Central memory CD4-positive, alpha-beta T cell (primary cell): ENCODE measurements at regions not wholly inside any gene's neighbourhood (a gene's known extent, or its start where the extent isn't known, plus 50 kb on each side); places are given as distances from the start of the nearest gene placed in this dataset.

ENCODE experiments used
- DNase-seq: peaks from one replicate; pipeline ENCODE4 v3.0.0; 2022

GRCh38 chr10:131743190-131744151, 157.3 kb upstream of the PPP2R2D start:
- DNase-seq = no peak

GRCh38 chr10:131744346-131744745, 156.5 kb upstream of the PPP2R2D start:
- DNase-seq = no peak

DNA sequence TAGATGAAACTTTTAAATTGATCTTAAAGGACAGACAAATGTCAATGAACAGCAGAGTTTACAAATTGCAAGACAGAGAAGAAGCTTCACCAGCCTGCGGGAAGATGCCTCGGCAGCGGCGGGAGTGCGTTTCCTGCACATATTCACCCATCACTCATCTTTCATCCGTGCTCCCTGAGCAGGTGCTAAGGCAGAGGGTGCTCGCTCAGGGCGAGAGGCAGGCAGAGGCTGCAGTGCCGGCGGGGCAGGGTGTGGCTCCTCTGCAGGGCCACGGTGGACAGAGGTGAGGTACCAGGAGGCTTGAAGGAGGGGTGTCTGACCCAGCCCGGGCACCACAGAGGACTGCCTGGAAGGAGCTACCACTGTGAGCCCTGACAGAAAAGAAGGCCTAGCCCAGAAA, 155.2 kb upstream of the PPP2R2D start:
- DNase-seq = no peak

GRCh38 chr10:131746241-131746711, 154.5 kb upstream of the PPP2R2D start:
- DNase-seq = no peak

- DNase-seq = no peak
Measured at GRCh38 chr10:131746785-131747184, 154.0 kb upstream of the PPP2R2D start.

DNA sequence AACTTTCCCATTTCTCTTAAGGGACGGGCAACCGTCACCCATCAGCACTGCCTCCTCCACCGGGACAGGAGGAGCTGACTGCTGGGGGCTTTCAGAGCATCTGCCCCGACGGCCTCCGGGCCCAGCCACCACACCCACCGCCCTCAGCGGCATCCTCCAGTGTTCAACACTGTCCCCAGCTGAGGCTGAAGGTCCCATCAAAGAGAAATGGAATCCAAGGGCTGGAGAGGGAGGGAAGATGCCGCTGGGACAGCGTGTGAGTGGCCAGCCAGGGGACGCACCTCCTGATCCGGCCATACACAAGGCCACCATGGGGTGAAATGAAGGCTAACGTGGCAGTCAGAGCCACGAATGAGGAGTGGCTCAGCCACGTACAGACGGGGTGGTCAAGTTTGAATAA, 153.6 kb upstream of the PPP2R2D start:
- no peak for DNase-seq

GRCh38 chr10:131747791-131748190, 153.0 kb upstream of the PPP2R2D start:
- no peak for DNase-seq

GRCh38 chr10:131748191-131748590, 152.6 kb upstream of the PPP2R2D start:
- no peak for DNase-seq

DNA sequence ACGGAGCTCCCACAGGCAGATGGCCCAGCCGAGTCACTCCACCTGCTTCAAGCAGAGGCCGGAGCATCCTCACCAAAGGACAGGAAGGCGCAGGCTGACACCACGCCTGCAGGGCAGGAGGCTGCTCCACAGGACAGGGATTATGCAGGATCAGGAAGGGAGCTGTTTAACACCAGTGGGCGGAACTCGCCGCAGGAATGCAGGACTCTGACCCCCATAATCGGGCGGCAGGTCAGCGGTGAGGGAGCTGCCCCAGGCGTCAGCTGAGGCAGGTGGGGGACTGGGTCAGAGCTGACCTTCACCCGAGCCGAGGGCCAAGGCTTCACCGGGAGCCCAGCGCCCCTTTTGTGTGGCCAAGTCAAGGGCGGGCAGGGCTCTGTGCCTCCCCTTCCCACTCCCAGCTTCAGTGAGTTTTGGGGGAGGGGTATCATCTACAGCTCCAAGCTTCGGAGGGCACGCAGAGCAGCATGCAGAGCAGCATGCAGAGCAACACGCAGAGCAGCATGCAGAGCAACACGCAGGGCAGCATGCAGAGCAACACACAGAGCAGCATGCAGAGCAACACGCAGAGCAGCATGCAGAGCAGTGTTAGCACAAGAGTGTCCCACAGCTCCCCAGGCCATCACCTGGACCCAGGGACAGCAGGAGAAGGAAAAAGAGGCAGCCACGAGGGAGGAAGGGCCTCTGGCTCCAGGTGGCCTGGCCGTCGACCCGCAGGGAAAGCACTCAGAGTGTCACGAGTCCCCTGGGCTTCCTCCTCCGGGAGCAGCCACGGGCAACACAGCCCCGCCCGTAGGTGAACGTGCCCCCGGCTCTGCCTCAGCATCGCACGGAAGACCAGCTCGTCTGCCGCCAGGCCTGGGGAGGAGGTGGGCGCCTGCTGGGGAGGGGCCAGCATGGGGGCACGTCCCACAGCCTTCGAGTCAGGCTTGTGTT, 151.7 kb upstream of the PPP2R2D start:
- no peak for DNase-seq

- no peak for DNase-seq
Measured at GRCh38 chr10:131749767-131750142, 151.1 kb upstream of the PPP2R2D start.

DNA sequence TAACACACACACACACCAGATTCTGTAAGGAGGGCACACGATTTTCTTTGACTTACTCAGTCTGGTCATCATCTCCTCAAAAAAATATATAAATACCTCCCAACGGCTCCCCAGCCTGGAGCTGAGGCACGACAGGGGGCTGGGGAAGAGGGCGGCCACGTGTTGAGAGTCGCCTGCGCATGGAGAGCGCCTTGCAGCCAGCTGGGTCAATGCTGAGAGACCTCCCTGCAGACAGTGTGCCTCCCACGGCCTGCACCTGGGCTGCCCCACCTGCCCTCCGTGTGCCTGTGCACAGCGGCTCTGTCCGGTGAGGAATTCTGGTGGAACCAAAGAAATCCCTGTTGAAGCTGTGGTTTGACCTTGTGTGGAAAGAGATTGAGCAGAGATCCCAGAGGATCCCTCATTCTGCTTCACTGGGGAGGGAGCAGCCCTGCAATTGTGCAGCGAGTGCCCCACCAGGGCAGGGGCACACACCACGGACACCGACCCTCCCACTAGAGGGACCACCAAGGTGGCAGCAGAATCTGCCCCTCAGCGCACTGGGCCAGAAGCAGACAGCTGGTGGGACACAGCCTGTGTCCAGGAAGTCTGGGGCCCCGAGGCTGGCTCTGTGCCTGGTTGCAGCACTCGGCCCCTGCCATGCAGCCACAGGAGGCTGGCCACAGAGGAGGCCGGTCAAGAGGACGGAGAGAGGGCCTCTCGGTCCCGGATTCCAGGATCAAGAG, 150.5 kb upstream of the PPP2R2D start:
- DNase-seq = no peak

DNA sequence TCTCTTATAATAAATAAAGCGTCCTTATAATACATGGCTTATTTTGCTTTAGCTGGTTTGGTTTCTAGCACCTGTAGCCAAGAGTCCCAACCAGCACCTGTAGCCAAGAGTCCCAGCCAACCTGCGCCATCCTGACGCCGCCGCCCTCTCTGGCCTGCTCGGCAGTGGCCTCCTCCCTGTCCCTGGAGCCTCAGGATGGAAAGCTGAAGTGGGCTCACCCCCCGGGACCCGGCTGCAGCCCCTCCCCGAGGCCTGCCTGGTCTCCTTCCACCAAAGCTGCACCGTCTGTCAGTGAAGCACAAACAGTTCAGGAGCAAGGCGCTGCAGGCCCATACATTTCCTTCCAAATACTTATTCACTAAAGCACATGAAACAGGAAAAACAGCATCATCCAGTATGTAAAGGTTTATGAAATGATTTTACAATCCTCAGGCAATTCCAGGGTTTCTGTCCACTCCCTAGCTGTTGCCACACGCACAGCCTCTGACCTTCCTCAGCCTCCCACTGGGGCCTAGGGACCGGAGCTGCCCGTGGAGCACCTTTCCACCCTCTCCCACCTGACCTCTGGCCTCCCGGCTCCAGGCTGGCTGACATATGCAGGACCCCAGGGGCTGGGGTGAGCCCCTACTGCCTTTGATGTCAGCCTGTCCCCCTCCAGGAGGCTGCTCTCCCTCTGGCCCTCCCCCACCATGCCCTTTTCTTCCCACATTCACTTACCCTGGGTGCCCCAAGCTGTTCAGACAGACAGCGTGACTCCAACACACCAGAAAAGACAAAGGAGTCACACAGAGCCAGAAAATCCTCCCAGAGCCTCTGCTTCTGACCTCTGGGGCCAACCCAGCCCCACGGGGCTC, 149.6 kb upstream of the PPP2R2D start:
- DNase-seq = no peak

- DNase-seq = no peak
Measured at GRCh38 chr10:131751827-131752775, 148.7 kb upstream of the PPP2R2D start.

DNA sequence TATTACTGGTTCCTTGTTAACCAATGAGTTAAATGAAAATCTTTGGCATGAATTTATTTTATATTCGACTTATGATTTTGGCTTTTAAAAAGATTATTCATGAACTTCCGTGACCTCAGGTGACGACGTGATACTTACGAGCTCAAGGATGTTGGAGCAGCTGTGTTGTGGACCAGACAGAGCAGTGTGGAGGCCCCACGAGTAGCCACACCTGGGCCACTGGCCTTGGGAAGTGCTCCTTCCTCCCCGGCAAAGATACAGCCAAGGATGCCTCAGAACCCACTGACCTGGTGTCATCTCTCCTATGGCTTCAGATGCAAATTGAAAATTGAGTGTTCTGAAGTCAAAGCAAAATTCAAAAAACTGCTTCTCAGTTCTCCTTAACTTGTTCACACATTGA, 147.5 kb upstream of the PPP2R2D start:
- DNase-seq = no peak

DNA sequence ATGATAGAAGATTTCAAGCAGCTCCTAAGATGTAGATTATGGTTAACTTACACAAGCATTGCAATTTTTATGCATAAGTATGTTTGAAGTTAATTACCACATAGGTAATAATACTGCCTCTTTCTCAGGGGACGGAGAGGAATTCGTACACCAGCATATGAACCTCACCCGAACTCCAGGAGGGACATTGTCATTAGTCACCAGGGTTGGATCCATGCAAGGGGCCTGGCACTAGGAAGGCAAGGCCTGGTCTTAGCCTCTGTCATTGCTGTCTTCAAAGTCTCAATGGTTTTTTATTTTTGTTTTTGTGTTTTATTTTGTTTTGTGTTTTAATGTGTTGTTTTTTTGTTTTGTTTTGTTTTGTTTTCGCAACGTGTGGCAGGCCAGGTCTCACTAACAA, 145.6 kb upstream of the PPP2R2D start:
- no peak for DNase-seq

DNA sequence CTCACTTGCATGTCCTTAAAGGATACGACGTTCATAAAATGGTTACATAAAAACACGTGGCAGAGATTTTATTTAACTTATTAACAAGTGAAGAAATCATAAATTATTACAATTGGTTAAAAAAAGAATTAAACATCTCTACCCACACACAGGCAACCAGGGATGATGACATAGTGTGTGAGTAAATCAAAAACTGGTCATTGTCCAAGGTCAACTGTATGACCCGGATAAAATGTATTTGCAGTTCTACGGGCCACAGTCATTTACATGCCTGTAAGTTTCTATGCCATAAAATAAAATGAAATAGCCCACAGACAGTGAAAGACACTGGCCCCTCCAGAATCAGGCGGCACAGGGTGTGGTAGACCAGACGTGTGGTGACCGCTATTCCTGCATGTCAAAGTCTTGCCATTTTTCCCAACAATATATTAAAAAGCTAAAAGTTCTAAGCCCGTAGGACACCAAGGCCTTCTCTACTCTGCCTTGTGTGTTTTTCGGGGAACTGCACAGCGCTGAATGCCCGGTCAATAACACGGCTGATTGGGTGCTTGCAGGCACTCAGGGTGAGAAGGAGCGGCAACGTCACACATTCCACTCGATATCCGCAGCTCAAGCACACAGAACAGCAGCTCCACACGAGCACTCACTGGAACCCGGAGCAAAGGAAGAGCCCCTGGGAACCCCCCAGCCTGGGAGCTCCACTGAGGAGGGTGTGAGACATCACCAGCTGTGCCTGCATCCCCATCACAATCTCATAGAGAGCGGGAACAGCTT, 143.3 kb upstream of the PPP2R2D start:
- no peak for DNase-seq

DNA sequence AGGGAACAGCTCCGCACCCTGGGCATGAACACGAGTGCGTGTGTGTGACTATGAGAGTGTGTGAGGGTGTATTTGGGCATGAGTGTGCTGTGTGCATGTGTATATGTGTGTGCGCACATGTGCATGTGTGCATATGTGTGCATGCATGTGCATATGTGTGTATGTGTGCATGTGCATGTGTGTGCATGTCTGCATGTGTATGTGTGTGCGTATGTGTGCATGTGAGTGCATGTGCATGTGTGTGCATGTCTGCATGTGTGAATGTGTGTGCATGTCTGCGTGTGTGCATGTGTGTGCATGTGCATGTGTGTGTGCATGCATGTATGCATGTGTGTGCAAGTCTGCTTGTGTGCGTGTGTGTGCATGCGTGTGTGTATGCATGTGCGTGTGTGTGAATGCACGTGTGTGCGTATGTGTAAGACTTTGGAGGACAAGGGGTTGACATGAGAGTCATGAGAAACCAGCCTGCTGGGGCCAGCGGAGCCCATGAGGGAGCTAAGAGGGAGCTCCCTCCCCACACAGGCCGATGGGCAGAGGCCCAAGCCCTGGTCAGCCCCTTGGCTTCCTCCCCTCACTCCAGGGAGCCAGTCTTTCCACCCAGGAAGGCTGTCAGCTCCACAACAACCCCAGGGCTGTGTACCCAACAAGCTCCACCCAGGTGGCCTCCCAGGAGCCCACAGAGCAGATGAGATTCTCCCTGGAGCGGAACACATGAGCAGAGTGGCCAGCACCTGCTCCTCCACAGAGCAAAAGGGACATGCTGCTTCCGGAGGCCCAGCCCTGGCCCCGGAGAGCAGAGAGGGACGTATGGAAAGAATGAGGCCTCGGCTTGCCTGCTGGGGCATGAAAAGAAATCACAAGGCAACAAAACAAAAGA, 142.5 kb upstream of the PPP2R2D start:
- no peak for DNase-seq

DNA sequence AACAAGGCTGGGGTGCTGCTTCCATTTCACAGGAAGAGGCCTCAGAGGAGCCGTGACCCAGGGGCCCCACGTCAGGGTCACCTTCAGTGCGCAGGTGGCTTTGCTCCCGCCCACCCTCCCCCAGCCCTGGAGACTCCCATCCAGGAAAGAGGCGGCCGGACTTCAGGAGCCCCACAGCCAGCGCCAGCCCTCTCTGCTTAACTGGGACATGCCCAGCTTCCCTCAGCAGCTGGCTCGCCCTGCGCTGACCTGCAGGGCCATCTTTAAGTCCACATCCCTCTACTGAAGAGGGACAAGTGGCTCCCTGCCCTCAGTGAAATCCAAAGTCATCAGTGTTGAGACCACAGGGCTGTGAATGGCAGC, 141.9 kb upstream of the PPP2R2D start:
- DNase-seq = no peak

GRCh38 chr10:131759347-131759746, 141.5 kb upstream of the PPP2R2D start:
- DNase-seq = no peak
